K562 (cell line): ENCODE measurements at regions not wholly inside any gene's neighbourhood (a gene's known extent, or its start where the extent isn't known, plus 50 kb on each side); places are given as distances from the start of the nearest gene placed in this dataset.
A peak's percentile ranks its signal among the peaks of the same experiment; 100 is the strongest.

Experiments
- ATAC-seq: fragments of 200-7000 bp; cut with Tn5 transposase; 3 replicates; pipeline ENCODE4 v1.9.1; 2020; ENCODE audit warnings: moderate library complexity
- BruUV-seq: library from RNA; stranded (reverse); fragments of 400-500 nt; replicated peaks from 2 replicates; lab custom pipeline; 2021; lab: Mats Ljungman, UMichigan
- CTCF ChIA-PET: fragments of 300-600 bp; formaldehyde crosslinking; extraction: SDS; loops from one replicate; lab custom pipeline; 2021; ENCODE audit warnings: low intra/inter-chr PET ratio; lab: Yijun Ruan, JAX
- POLR2A ChIA-PET: fragments of 300-600, 350-650 bp; sonication (Branson Sonifier 250); formaldehyde crosslinking; extraction: SDS; loops from one replicate; lab custom pipeline; 2021; ENCODE audit warnings: antibody characterized with exemption, inconsistent platforms; lab: Yijun Ruan, JAX
- DNase-seq, 4 experiments: peaks; one replicate each; pipeline versions ENCODE4 v3.0.0 to v3.0.0-alpha.2; 2011 to 2018; ENCODE audit warnings: low spot score in 3 of 4, mixed read lengths in 3 of 4; ENCODE audit errors: extremely low read depth in 1 of 4
- FAIRE-seq: peaks from 2 replicates; lab custom pipeline; 2011; peaks lifted over from hg19 to GRCh38; lab: Jason Lieb, UNC
- H2AFZ ChIP-seq: 2 replicates; pipeline ENCODE4 v1.6.0; 2011; ENCODE audit warnings: low read depth, low read length, control low read depth, inconsistent platforms
- H3K27ac ChIP-seq: fragments of 200-600 bp; 3 replicates; pipeline ENCODE4 v1.8.0; 2011; ENCODE audit warnings: low read depth, mild to moderate bottlenecking, control low read depth, inconsistent platforms, low read length, moderate library complexity, mixed read lengths; ENCODE audit errors: extremely low read depth
- H3K27me3 ChIP-seq, 2 experiments: fragments of 300-600 bp in 1 of 2; 2 replicates in 1 of 2; 3 replicates in 1 of 2; pipeline versions ENCODE4 v1.6.0 to v1.8.0; 2011; ENCODE audit warnings: inconsistent platforms in 2 of 2, low read length in 2 of 2, mild to moderate bottlenecking in 1 of 2, mixed read lengths in 1 of 2, moderate library complexity in 1 of 2; ENCODE audit not compliant: control insufficient read depth in 2 of 2, insufficient read depth in 2 of 2
- H3K36me3 ChIP-seq: fragments of 300-600 bp; 3 replicates; pipeline ENCODE4 v1.8.0; 2011; ENCODE audit warnings: mild to moderate bottlenecking, low read length, inconsistent platforms; ENCODE audit not compliant: control insufficient read depth, insufficient read depth
- H3K4me1 ChIP-seq, 2 experiments: fragments of 200-600 bp in 1 of 2; replicated peaks in 1 of 2; 2 replicates in 1 of 2; 3 replicates in 1 of 2; pipeline versions ENCODE4 v1.5.1 to v1.8.0; 2011; ENCODE audit warnings: inconsistent platforms in 2 of 2, low read length in 2 of 2, mild to moderate bottlenecking in 1 of 2, mixed read lengths in 1 of 2, moderate library complexity in 1 of 2; ENCODE audit not compliant: control insufficient read depth in 2 of 2, insufficient read depth in 2 of 2
- H3K4me2 ChIP-seq: 2 replicates; pipeline ENCODE4 v1.6.1; 2011; ENCODE audit warnings: low read length, control low read depth, inconsistent platforms, mixed read lengths; ENCODE audit not compliant: insufficient read depth
- H3K4me3 ChIP-seq: fragments of 200-600 bp; sonication (generic), shearing (Covaris generic); 2 replicates; pipeline ENCODE4 v1.5.1; 2016; ENCODE audit warnings: control low read depth, inconsistent platforms
- H3K79me2 ChIP-seq: fragments of 200-600 bp; 3 replicates; pipeline ENCODE4 v1.8.0; 2011; ENCODE audit warnings: low read length, inconsistent platforms; ENCODE audit not compliant: control insufficient read depth, insufficient read depth
- H3K9ac ChIP-seq, 2 experiments: 2 replicates each; pipeline versions ENCODE4 v1.6.0 to v1.6.1; 2011; ENCODE audit warnings: low read depth in 2 of 2, low read length in 2 of 2, control low read depth in 1 of 2, inconsistent platforms in 1 of 2, mild to moderate bottlenecking in 1 of 2, mixed read lengths in 1 of 2; ENCODE audit not compliant: insufficient read depth in 1 of 2
- H3K9me1 ChIP-seq: one replicate; pipeline ENCODE4 v1.6.0; 2011; ENCODE audit warnings: inconsistent platforms, mild to moderate bottlenecking, low read length, moderate library complexity; ENCODE audit not compliant: control insufficient read depth, insufficient read depth
- H3K9me3 ChIP-seq: replicated peaks from 2 replicates; pipeline ENCODE4 v1.5.1; 2011; ENCODE audit warnings: low read depth, low read length, inconsistent platforms; ENCODE audit not compliant: control insufficient read depth, insufficient read depth
- H4K20me1 ChIP-seq: replicated peaks from 2 replicates; pipeline ENCODE4 v1.6.1; 2011; ENCODE audit warnings: low read length, inconsistent platforms, mixed read lengths; ENCODE audit not compliant: control insufficient read depth, insufficient read depth
- PBX2 ChIP-seq, 2 experiments: IDR thresholded peaks in 1 of 2; conservative IDR thresholded peaks in 1 of 2; 2 replicates each; pipeline ENCODE4 v1.6.1; 2016; ENCODE audit warnings: low read depth in 2 of 2, mild to moderate bottlenecking in 1 of 2, missing compliant biosample characterization in 1 of 2, missing genetic modification characterization in 1 of 2, moderate library complexity in 1 of 2
- PCBP2 ChIP-seq: fragments of 200-400 bp; formaldehyde crosslinking; IDR thresholded peaks from 2 replicates; pipeline ENCODE4 v1.6.1; 2018; ENCODE audit warnings: low read length, low read depth, mild to moderate bottlenecking, moderate library complexity; ENCODE audit not compliant: poor library complexity, severe bottlenecking
- WGBS: fragments of 100-300 bp; shearing (Covaris generic); methylation state at CpG from one replicate; pipeline ENCODE4 v1.1.6; 2016; ENCODE audit warnings: low coverage, mixed read lengths; ENCODE audit not compliant: insufficient coverage; ENCODE audit errors: missing lambda C conversion rate; 5-methylcytosine and 5-hydroxymethylcytosine counted together
- in situ Hi-C: fragments of 300-500 bp; cut with MboI; formaldehyde crosslinking; loops from 4 replicates; pipeline ENCODE4 v1.15.0; 2018; ENCODE audit warnings: inconsistent platforms, mixed read lengths
- intact Hi-C: fragments of 100-400 bp; cut with micrococcal nuclease; formaldehyde crosslinking; loops from 2 replicates; pipeline ENCODE4 v1.14.2; 2022

GRCh38 chr9:107648153-107648715 lies 158.7 kb upstream of the KLF4 start:
- CTCF ChIA-PET = no interaction called here
- no TSS peak for BruUV-seq
- Histone ChIP-seq H4K20me1 (0 out of 2 replicates have a peak, but pooled peaks cover 3% of the 10 kb centered on the region), H3K79me2 (no peaks in the 10 kb centered on the region)
- no peak for ATAC-seq
- TF ChIP-seq PBX2 (CRISPR knock-in tag; IDR thresholded peaks at IDR 0.05; ENCODE audit: low read depth) = no peak
- TF ChIP-seq PBX2 (tag; conservative IDR thresholded peaks at IDR 0.05; ENCODE audit: low read depth) = peak; percentile 43
- no peak for TF ChIP-seq PCBP2
- TF ChIP-seq, all 486 proteins: peak for 1
- Histone ChIP-seq H3K9me3 (no peaks in the 10 kb centered on the region), H3K27me3 (peaks cover 3 to 30% of the 10 kb centered on the region in 2 experiments; a peak in 4 of 5 replicates), H3K4me3 (no peak overlapping the region), H3K9me1 (no peaks in the 10 kb centered on the region), H3K4me1 (no peaks in the 10 kb centered on the region), H3K36me3 (no peaks in the 10 kb centered on the region), H3K4me2 (no peak overlapping the region), H3K27ac (no peak overlapping the region), H3K9ac (no peak overlapping the region), H2AFZ (no peak overlapping the region)
- in situ Hi-C loops = no loop called here
- no peak for DNase-seq
- POLR2A ChIA-PET = no interaction called here
- 0% methylated on average over 8 of the region's 12 CpGs for WGBS
- intact Hi-C loops = no loop called here
- no peak for FAIRE-seq
